H1 (cell line): ENCODE measurements at regions not wholly inside any gene's neighbourhood (a gene's known extent, or its start where the extent isn't known, plus 50 kb on each side); places are given as distances from the start of the nearest gene placed in this dataset.

Experiments
- GTF2F1 ChIP-seq: IDR thresholded peaks from 2 replicates; pipeline ENCODE4 v1.6.1; 2012; ENCODE audit warnings: low read depth, low read length, improper control_type of control experiment, borderline replicate concordance
- HDAC2 ChIP-seq, 2 experiments: fragments of 300-600 bp in 1 of 2; sonication (generic) in 1 of 2; IDR thresholded peaks; 2 replicates each; pipeline ENCODE4 v1.6.1; 2011 to 2012; ENCODE audit warnings: low read depth in 2 of 2, low read length in 2 of 2, mild to moderate bottlenecking in 2 of 2, moderate library complexity in 2 of 2, borderline replicate concordance in 1 of 2, inconsistent platforms in 1 of 2
- KDM1A ChIP-seq: fragments of 200-600, 300-600 bp; sonication (generic); IDR thresholded peaks from 2 replicates; pipeline ENCODE4 v1.7.1; 2016; ENCODE audit warnings: mild to moderate bottlenecking, low read length, borderline replicate concordance
- SIRT6 ChIP-seq: IDR thresholded peaks from one replicate; pipeline ENCODE4 v1.7.1; 2012; ENCODE audit warnings: low read length, inconsistent platforms
- TAF1 ChIP-seq: IDR thresholded peaks from 2 replicates; pipeline ENCODE4 v1.6.1; 2011; ENCODE audit warnings: mild to moderate bottlenecking, low read depth, low read length
- TEAD4 ChIP-seq: IDR thresholded peaks from 2 replicates; pipeline ENCODE4 v1.6.1; 2012; ENCODE audit warnings: low read depth, low read length, inconsistent platforms, mixed read lengths
- TF ChIP-seq, protein P1 (sequence below): fragments of 300-600 bp; sonication (generic); IDR thresholded peaks from 2 replicates; pipeline ENCODE4 v1.7.1; 2012; ENCODE audit warnings: low read length, moderate library complexity, mild to moderate bottlenecking, inconsistent platforms; ENCODE audit not compliant: insufficient replicate concordance
- TF ChIP-seq, protein P2 (sequence below): IDR thresholded peaks from 2 replicates; pipeline ENCODE4 v1.6.1; 2011; ENCODE audit warnings: low read depth, mild to moderate bottlenecking, low read length; ENCODE audit not compliant: insufficient read depth

DNA sequence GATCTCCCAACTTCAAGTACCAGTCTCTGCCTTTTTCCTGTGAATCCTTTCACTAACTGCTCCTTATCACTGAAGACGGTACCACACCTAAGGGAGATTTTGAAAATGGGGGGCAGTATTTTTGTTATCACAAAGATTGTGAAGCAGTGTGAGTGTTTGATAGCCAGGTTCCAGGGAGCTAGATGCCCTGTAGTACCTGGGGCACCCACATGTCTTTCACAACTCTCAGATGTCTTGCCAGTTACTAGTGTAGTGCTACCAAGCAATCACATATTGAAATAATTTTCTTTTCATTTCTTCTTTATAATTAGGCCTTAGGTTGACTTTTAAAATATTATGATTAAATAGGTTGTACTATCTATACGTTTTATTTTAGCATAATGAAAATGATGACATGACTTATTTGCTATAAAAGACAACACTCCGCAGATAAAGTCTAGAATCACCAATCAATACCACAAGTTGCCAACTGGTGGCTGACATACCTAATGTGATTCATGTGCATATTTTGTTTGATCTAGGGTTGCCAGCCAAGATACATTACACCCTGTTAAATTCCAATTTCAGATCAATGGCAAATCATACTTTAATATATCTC is 215.9 kb downstream of the EXOC5 start (continued):
- TF ChIP-seq, protein P1, sequence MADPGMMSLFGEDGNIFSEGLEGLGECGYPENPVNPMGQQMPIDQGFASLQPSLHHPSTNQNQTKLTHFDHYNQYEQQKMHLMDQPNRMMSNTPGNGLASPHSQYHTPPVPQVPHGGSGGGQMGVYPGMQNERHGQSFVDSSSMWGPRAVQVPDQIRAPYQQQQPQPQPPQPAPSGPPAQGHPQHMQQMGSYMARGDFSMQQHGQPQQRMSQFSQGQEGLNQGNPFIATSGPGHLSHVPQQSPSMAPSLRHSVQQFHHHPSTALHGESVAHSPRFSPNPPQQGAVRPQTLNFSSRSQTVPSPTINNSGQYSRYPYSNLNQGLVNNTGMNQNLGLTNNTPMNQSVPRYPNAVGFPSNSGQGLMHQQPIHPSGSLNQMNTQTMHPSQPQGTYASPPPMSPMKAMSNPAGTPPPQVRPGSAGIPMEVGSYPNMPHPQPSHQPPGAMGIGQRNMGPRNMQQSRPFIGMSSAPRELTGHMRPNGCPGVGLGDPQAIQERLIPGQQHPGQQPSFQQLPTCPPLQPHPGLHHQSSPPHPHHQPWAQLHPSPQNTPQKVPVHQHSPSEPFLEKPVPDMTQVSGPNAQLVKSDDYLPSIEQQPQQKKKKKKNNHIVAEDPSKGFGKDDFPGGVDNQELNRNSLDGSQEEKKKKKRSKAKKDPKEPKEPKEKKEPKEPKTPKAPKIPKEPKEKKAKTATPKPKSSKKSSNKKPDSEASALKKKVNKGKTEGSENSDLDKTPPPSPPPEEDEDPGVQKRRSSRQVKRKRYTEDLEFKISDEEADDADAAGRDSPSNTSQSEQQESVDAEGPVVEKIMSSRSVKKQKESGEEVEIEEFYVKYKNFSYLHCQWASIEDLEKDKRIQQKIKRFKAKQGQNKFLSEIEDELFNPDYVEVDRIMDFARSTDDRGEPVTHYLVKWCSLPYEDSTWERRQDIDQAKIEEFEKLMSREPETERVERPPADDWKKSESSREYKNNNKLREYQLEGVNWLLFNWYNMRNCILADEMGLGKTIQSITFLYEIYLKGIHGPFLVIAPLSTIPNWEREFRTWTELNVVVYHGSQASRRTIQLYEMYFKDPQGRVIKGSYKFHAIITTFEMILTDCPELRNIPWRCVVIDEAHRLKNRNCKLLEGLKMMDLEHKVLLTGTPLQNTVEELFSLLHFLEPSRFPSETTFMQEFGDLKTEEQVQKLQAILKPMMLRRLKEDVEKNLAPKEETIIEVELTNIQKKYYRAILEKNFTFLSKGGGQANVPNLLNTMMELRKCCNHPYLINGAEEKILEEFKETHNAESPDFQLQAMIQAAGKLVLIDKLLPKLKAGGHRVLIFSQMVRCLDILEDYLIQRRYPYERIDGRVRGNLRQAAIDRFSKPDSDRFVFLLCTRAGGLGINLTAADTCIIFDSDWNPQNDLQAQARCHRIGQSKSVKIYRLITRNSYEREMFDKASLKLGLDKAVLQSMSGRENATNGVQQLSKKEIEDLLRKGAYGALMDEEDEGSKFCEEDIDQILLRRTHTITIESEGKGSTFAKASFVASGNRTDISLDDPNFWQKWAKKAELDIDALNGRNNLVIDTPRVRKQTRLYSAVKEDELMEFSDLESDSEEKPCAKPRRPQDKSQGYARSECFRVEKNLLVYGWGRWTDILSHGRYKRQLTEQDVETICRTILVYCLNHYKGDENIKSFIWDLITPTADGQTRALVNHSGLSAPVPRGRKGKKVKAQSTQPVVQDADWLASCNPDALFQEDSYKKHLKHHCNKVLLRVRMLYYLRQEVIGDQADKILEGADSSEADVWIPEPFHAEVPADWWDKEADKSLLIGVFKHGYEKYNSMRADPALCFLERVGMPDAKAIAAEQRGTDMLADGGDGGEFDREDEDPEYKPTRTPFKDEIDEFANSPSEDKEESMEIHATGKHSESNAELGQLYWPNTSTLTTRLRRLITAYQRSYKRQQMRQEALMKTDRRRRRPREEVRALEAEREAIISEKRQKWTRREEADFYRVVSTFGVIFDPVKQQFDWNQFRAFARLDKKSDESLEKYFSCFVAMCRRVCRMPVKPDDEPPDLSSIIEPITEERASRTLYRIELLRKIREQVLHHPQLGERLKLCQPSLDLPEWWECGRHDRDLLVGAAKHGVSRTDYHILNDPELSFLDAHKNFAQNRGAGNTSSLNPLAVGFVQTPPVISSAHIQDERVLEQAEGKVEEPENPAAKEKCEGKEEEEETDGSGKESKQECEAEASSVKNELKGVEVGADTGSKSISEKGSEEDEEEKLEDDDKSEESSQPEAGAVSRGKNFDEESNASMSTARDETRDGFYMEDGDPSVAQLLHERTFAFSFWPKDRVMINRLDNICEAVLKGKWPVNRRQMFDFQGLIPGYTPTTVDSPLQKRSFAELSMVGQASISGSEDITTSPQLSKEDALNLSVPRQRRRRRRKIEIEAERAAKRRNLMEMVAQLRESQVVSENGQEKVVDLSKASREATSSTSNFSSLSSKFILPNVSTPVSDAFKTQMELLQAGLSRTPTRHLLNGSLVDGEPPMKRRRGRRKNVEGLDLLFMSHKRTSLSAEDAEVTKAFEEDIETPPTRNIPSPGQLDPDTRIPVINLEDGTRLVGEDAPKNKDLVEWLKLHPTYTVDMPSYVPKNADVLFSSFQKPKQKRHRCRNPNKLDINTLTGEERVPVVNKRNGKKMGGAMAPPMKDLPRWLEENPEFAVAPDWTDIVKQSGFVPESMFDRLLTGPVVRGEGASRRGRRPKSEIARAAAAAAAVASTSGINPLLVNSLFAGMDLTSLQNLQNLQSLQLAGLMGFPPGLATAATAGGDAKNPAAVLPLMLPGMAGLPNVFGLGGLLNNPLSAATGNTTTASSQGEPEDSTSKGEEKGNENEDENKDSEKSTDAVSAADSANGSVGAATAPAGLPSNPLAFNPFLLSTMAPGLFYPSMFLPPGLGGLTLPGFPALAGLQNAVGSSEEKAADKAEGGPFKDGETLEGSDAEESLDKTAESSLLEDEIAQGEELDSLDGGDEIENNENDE: no peak
- no peak for TF ChIP-seq GTF2F1
- TF ChIP-seq TAF1: no peak
- no peak for TF ChIP-seq KDM1A
- TF ChIP-seq HDAC2 (IDR thresholded peaks at IDR 0.05; ENCODE audit: borderline replicate concordance in 1 of 2, low read depth in 2 of 2, low read length in 2 of 2): no peak
- TF ChIP-seq TEAD4: no peak
- TF ChIP-seq SIRT6: no peak
- TF ChIP-seq, protein P2, sequence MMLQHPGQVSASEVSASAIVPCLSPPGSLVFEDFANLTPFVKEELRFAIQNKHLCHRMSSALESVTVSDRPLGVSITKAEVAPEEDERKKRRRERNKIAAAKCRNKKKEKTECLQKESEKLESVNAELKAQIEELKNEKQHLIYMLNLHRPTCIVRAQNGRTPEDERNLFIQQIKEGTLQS: no peak
- TF ChIP-seq, all 59 proteins: peak for 0
